ENCODE measurements at regions not wholly inside any gene's neighbourhood (a gene's known extent, or its start where the extent isn't known, plus 50 kb on each side); places are given as distances from the start of the nearest gene placed in this dataset.

- TF ChIP-seq CTCF (IDR thresholded peaks at IDR 0.05) (no peak), POLR2A (IDR thresholded peaks at IDR 0.05) (no peak)
These were observed 52.8 kb upstream of the ACADM start for GRCh38 chr1:75671708-75672107.

Data from body of pancreas (tissue), 4 donors.